ENCODE measurements at regions not wholly inside any gene's neighbourhood (a gene's known extent, or its start where the extent isn't known, plus 50 kb on each side); places are given as distances from the start of the nearest gene placed in this dataset.
"Not testable (repeated sequence)": the region's sequence is repeated elsewhere in the genome, so short reads cannot be mapped to it uniquely, and the experiment has no call there.

DNA sequence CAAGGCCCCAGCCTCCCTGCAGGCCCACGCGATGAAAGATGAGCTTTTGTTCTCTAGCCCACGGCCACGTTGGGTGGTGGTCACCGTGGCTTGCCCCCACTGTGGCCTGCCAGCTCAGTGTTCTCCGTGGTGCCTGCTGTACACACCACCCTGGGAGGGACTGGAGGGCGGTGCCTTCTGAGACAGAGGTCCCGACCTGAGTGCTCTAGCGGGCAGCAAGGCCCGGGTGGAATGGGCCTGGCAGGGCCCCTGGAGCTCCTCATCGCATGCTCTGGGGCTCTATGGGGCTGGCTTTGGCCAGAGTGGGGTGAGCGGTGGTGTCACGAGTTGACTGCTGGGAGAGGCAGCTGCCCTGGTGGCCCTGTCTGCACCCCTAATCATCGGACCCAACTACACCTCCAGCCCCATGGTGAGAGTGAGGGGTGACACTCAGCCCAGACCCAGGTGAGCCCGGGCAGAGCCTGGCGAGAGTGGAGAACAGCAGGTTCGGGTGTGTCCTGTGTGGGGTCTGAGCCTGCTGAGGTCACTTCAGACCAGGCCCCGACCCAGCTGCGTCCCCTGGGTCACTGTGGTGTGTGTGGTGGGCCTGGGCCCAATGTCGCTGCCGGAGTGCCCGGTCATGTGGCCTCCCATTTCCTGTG, 541.9 kb downstream of the TBC1D22A start:
- WGBS, 2 donors = 88% methylated on average over 22 of the region's 22 CpGs
- H3K4me3 ChIP-seq = no peak overlapping the region
- H3K36me3 ChIP-seq = no peaks in the 10 kb centered on the region
- intact Hi-C loops (cut with DNase I) = no loop called here
- DNase-seq = no peak
- no peak overlapping the region for H3K27ac ChIP-seq
- H3K27me3 ChIP-seq = no peaks in the 10 kb centered on the region
- H3K9me3 ChIP-seq = no peaks in the 10 kb centered on the region
- TF ChIP-seq, protein P1, sequence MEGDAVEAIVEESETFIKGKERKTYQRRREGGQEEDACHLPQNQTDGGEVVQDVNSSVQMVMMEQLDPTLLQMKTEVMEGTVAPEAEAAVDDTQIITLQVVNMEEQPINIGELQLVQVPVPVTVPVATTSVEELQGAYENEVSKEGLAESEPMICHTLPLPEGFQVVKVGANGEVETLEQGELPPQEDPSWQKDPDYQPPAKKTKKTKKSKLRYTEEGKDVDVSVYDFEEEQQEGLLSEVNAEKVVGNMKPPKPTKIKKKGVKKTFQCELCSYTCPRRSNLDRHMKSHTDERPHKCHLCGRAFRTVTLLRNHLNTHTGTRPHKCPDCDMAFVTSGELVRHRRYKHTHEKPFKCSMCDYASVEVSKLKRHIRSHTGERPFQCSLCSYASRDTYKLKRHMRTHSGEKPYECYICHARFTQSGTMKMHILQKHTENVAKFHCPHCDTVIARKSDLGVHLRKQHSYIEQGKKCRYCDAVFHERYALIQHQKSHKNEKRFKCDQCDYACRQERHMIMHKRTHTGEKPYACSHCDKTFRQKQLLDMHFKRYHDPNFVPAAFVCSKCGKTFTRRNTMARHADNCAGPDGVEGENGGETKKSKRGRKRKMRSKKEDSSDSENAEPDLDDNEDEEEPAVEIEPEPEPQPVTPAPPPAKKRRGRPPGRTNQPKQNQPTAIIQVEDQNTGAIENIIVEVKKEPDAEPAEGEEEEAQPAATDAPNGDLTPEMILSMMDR (IDR thresholded peaks at IDR 0.05) = no peak
- TF ChIP-seq POLR2AphosphoS5 (IDR thresholded peaks at IDR 0.05) (no peak), EP300 (IDR thresholded peaks at IDR 0.05) (no peak)
- no peaks in the 10 kb centered on the region for H3K4me1 ChIP-seq

DNA sequence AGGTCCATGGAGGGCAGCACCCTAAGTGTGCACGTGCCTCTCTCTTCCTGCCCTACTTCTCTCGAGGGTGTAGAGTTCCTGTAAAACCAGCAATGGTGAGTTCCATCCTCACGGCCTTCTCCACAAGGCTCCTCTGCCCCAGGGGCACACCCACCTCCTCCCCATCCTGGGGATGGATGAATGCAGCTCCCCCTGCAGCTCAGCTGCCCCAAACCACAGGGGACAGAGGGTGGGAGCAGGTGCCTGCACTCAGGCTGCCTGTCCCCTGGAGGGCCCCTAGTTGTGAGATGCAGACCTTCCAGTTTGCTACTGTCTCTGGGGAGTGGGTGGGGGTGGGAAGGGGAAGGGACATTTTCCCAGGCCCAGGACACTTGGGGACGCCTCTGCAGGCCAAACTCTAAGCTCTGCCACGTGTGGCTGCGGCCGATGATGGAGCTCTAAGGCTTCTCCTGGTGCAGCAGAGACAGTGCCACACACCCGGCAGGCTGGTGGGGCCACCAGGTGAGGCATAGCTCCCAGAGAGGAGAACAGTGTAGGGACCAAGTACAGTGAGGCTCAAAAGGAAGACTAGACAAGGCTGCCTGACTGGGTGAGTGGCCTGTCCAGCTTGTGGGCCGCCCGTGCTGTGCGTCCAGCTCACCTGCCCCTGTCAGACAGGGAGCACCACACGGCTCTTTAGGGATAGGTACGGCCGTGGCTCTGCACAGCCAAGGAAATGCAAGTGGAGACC, 540.9 kb downstream of the TBC1D22A start:
- WGBS, 2 donors = 79 to 83% methylated on average over 14 of the region's 14 CpGs
- no peak for DNase-seq
- intact Hi-C loops (cut with DNase I) = no loop called here
- H3K27ac ChIP-seq = no peak overlapping the region
- H3K4me1 ChIP-seq = no peaks in the 10 kb centered on the region
- no peak for TF ChIP-seq EP300 (IDR thresholded peaks at IDR 0.05)
- no peak for TF ChIP-seq POLR2A (IDR thresholded peaks at IDR 0.05)
- TF ChIP-seq, protein P1 (IDR thresholded peaks at IDR 0.05) = no peak
- no peak for TF ChIP-seq POLR2AphosphoS5 (IDR thresholded peaks at IDR 0.05)
- H3K4me3 ChIP-seq = no peak overlapping the region
- no peaks in the 10 kb centered on the region for H3K36me3 ChIP-seq
- no peaks in the 10 kb centered on the region for H3K9me3 ChIP-seq
- no peaks in the 10 kb centered on the region for H3K27me3 ChIP-seq

DNA sequence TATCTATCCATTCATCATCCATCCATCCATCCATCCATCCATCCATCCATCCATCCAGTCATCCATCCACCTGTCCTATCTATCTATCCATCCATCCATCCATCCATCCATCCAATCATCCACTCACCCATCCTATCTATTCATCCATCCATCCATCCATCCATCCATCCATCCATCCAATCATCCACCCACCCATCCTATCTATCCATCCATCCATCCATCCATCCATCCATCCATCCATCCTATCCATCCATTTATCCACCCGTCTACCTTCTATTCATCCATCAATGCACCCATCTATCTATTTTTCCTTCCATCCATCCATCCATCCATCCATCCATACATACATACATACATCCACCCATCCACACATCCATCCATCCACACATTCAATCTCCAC, 540.1 kb downstream of the TBC1D22A start:
- H3K9me3 ChIP-seq; H3K36me3 ChIP-seq; H3K27ac ChIP-seq; H3K4me3 ChIP-seq; DNase-seq; intact Hi-C loops (cut with DNase I); H3K4me1 ChIP-seq; H3K27me3 ChIP-seq: not testable (repeated sequence)
- WGBS, 2 donors = 91 to 93% methylated on average over 1 of the region's 1 CpG

DNA sequence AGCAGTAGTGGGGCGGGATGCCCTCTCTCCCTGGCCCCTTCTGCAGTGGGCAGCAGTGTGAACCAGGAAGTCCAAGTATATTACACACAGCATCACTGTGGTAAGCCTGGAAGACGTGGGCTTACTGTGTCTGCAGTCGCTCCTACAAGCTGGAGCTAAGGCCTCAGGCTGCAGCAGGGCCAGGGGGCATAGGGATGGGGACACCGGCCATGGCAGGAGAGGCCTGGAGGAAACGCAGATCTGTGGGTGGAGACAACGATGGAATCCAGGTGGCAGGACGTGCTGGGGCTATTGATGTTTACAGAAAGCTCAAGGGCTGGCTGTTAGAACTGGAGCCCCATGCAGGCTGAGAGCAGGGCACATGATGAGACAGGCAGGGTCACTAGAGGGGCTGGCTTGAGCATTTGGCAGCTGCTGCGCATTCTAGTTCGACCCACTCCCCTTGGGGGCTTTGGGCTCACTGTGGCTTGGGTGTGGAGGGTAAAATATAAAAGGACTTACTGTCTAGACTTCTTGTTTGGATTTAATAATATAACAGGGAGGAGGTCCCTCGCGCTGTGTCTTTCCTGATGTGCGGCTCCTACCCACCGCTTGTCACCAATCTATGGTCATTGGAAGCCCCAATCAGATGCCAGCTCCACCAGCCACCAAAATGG, 539.5 kb downstream of the TBC1D22A start:
- Histone ChIP-seq H3K4me3 (no peak overlapping the region), H3K36me3 (no peaks in the 10 kb centered on the region), H3K4me1 (no peaks in the 10 kb centered on the region), H3K9me3 (no peaks in the 10 kb centered on the region), H3K27ac (no peak overlapping the region), H3K27me3 (peaks cover 0 to 2% (median 0%) of the 10 kb centered on the region in 3 donors)
- no peak for TF ChIP-seq POLR2A (IDR thresholded peaks at IDR 0.05)
- TF ChIP-seq EP300 (IDR thresholded peaks at IDR 0.05) = no peak
- TF ChIP-seq POLR2AphosphoS5 (IDR thresholded peaks at IDR 0.05) = no peak
- TF ChIP-seq, protein P1 (IDR thresholded peaks at IDR 0.05) = no peak
- 57 to 66% methylated on average over 13 of the region's 13 CpGs for WGBS, 2 donors
- DNase-seq = no peak
- intact Hi-C loops (cut with DNase I) = no loop called here

DNA sequence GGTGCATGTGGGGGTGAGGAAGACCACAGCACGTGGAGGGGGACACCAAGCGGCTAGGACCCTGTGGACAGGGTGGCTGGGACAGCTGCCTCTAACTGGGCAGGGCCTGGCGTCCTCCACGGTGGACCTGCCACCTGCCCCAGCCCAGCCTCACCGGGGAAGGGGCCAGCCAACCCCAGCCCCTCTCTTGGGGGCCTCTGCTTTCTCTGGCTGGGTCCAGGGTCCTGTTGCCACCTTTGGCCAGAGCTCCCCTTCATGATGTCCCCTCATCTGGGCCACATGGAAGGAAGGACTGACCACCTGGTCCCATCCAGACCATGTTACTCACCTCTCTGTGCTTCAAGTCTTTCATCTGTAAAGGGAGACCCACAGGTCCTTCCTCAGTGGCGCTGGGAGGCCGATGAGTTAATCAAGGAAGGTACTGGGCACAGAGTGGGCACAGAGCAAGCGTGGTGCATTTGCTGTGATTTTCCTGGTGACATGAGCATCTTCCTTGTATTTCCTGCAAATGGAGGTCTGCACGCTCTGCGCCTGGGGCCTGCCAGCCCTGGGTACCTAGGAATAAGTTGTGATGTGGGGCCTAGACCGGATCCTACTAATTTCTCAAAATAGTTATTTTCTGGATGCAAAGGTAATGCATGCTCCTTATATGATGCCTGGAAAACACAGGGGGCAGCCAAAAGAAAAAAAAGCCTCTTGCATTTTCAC, 538.4 kb downstream of the TBC1D22A start:
- peaks cover 0 to 6% (median 0%) of the 10 kb centered on the region in 3 donors for H3K27me3 ChIP-seq
- no peak for TF ChIP-seq POLR2AphosphoS5 (IDR thresholded peaks at IDR 0.05)
- no peak for DNase-seq
- H3K9me3 ChIP-seq = no peaks in the 10 kb centered on the region
- H3K36me3 ChIP-seq = no peaks in the 10 kb centered on the region
- H3K4me3 ChIP-seq = no peak overlapping the region
- WGBS, 2 donors = 83 to 84% methylated on average over 11 of the region's 11 CpGs
- intact Hi-C loops (cut with DNase I) = no loop called here
- H3K27ac ChIP-seq = no peak overlapping the region
- no peaks in the 10 kb centered on the region for H3K4me1 ChIP-seq
